ENCODE measurements at regions not wholly inside any gene's neighbourhood (a gene's known extent, or its start where the extent isn't known, plus 50 kb on each side); places are given as distances from the start of the nearest gene placed in this dataset.

GRCh38 chr20:39135885-39136544 lies 173.9 kb downstream of the DHX35 start:
- in situ Hi-C loops (cut with HindIII; ENCODE audit: low sequenced_read_pairs): no loop called here
- TF ChIP-seq CTCF (IDR thresholded peaks at IDR 0.05; ENCODE audit: low read depth, low read length, missing control alignments): no peak
- no peak overlapping the region for H3K4me3 ChIP-seq (ENCODE audit: low read depth, low read length)
- no peak for DNase-seq (ENCODE audit: low read depth)

GRCh38 chr20:39133201-39133600 lies 171.1 kb downstream of the DHX35 start:
- no peak for TF ChIP-seq CTCF (IDR thresholded peaks at IDR 0.05; ENCODE audit: low read depth, low read length, missing control alignments)
- in situ Hi-C loops (cut with HindIII; ENCODE audit: low sequenced_read_pairs): no loop called here
- no peak for DNase-seq (ENCODE audit: low read depth)
- no peak overlapping the region for H3K4me3 ChIP-seq (ENCODE audit: low read depth, low read length)

- no peak for TF ChIP-seq CTCF (IDR thresholded peaks at IDR 0.05; ENCODE audit: low read depth, low read length, missing control alignments)
- no peak overlapping the region for H3K4me3 ChIP-seq (ENCODE audit: low read depth, low read length)
- in situ Hi-C loops (cut with HindIII; ENCODE audit: low sequenced_read_pairs): no loop called here
- no peak for DNase-seq (ENCODE audit: low read depth)
Measured at GRCh38 chr20:39132511-39132910, 170.4 kb downstream of the DHX35 start.

- no peak for TF ChIP-seq CTCF (IDR thresholded peaks at IDR 0.05; ENCODE audit: low read depth, low read length, missing control alignments)
- H3K4me3 ChIP-seq (ENCODE audit: low read depth, low read length): no peak overlapping the region
- in situ Hi-C loops (cut with HindIII; ENCODE audit: low sequenced_read_pairs): no loop called here
- no peak for DNase-seq (ENCODE audit: low read depth)
Measured at GRCh38 chr20:39132093-39132492, 169.9 kb downstream of the DHX35 start.

- in situ Hi-C loops (cut with HindIII; ENCODE audit: low sequenced_read_pairs): no loop called here
- no peak overlapping the region for H3K4me3 ChIP-seq (ENCODE audit: low read depth, low read length)
- DNase-seq (ENCODE audit: low read depth): no peak
- no peak for TF ChIP-seq CTCF (IDR thresholded peaks at IDR 0.05; ENCODE audit: low read depth, low read length, missing control alignments)
Measured at GRCh38 chr20:39130627-39131026, 168.5 kb downstream of the DHX35 start.

GRCh38 chr20:39129523-39129922 lies 167.4 kb downstream of the DHX35 start:
- H3K4me3 ChIP-seq (ENCODE audit: low read depth, low read length): no peak overlapping the region
- in situ Hi-C loops (cut with HindIII; ENCODE audit: low sequenced_read_pairs): no loop called here
- no peak for TF ChIP-seq CTCF (IDR thresholded peaks at IDR 0.05; ENCODE audit: low read depth, low read length, missing control alignments)
- DNase-seq (ENCODE audit: low read depth): no peak
